ELR (cell line): ENCODE measurements at regions not wholly inside any gene's neighbourhood (a gene's known extent, or its start where the extent isn't known, plus 50 kb on each side); places are given as distances from the start of the nearest gene placed in this dataset.

ENCODE experiments used
- DNase-seq: peaks from one replicate; pipeline ENCODE4 v3.0.0-alpha.2; 2015; ENCODE audit warnings: low read depth

- no peak for DNase-seq
Measured at GRCh38 chr9:88077071-88077617, 61.1 kb downstream of the SPATA31C2 start.

DNA sequence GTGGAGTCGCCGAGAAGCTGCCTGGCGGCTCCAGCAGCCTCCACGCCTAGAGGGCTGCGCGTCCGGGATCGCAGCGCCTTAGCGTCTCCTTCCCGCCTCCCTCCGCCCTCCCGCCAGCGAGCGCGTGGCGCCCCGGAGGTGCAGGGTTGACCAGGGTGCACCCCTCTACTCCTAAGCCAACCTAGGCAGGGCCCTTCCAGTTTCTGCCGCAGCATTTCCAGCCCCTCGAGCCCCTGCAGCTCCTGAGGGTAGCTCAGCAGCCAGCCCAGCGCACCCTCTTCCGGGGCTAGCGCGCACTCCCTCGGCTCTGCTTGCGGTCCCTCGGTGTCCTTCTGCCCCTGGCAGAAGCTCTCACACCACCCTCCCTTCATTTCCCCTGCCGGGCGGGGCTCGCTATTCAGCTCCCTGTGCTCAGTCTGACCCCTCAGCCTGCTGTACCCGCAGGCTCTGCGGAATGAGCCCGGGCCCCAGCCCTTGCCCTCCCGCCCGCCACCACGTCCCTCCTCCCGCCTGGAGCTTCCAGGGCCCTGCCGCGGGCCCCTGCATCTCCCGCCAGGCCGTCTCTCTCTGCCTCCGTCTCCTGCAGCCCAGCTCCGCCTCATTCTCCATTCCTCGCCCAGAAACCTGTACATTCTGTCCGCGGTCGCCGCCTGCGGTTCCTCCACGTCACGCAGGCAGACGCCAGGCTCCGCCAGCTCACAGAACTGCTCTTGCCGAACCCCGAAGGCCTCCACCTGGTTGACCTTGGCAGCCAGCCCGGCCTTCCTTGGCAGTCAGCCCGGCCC lies 61.8 kb downstream of the SPATA31C2 start:
- peak; percentile 76 for DNase-seq

- no peak for DNase-seq
Measured at GRCh38 chr9:88075966-88076285, 62.3 kb downstream of the SPATA31C2 start.

DNA sequence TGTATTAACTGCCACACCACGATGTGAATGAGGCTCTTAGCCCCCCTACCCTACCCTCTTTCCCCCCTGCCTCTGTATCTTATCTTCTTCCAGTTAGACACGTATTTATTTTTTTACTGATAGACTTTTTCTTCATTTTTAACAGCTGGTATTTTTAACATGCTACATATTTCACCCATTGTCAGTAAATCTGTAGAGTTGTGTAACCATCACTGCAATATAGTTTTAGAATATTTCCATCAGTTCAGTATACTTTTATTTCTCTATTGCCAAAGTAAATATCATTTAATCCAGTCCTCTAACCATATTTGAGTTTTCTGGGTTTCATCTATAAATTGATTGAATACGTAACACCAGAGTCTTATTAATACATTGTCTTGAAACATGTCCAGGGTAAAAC lies 62.8 kb downstream of the SPATA31C2 start:
- DNase-seq, result no peak

DNA sequence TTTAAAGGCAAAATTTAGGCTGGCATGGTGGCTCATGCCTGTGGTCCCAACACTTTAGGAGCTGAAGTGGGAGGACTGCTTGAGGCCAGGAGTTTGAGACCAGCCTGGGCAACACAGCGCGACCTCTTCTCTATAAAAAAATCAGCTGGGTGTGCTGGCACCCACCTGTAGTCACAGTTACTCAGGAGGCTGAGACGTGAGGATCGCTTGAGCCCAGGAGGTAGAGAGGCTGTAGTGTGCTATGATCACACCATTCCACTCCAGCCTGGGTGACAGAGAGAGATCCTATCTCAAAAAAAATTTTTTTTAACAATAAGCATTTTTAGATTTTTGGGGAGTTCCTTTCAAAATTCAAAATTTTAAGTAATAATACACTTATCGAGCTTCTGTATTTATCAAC lies 63.3 kb downstream of the SPATA31C2 start:
- no peak for DNase-seq

GRCh38 chr9:88072831-88073375 lies 65.4 kb downstream of the SPATA31C2 start:
- peak; percentile 48 for DNase-seq

DNA sequence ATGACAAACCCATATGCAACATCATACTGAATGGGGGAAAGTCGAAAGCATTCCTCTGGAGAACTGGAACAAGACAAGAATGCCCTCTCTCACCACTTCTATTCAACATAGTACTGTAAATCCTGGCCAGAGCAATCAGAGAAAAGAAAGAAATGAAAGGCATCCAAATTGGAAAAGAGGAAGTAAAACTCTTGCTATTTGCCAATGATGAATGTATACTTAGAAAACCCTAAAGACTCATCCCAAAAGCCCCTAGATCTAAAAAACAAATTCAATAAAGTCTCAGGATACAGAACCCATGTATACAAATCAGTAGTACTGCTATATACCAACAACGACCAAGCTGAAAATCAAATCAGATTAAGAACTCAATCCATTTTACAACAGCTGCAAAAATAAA lies 66.9 kb downstream of the SPATA31C2 start:
- DNase-seq, result no peak

- no peak for DNase-seq
Measured at GRCh38 chr9:88065619-88066018, 72.7 kb downstream of the SPATA31C2 start.

GRCh38 chr9:88064554-88064953 lies 73.7 kb downstream of the SPATA31C2 start:
- no peak for DNase-seq

GRCh38 chr9:88060746-88061145 lies 77.5 kb downstream of the SPATA31C2 start:
- DNase-seq, result peak; percentile 21

DNA sequence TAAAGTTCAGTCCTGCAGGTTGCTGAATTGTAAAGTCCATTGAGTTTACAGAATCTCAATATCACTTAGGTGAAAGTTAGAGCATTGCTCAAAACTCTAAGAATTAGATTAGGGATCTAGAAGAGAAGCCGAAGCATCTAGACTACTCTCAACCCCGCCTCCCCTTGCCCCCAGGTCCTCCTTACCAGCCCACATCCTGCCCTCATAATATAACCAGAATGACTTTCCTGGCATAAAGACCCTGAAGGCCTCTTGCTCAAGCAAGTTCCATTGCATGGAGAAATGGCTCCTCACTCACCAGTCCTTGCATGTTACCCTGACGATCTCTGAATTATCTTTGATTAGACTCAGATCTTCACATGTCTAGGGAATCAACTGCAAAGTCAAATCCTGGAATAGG lies 78.8 kb downstream of the SPATA31C2 start:
- DNase-seq, result no peak

DNA sequence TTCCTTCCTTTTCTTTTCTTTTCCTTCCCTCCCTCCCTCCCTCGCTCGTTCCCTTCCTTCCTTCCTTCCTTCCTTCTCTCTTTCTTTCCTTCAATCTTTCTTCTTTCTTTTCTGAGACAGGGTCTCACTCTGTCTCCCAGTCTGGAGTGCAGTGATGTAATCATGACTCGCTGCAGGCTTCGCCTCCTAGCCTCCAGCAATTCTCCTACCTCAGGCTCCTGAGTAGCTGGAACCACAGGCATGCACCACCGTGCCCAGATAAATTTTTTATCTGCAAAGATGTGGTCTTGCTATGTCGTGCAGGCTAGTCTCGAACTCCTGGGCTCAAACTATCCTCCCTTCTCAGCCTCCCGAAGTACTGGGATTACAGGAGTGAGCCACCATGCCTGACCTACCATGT lies 81.4 kb downstream of the SPATA31C2 start:
- peak; percentile 75 for DNase-seq

- no peak for DNase-seq
Measured at GRCh38 chr9:88053856-88054501, 79.6 kb upstream of the CDK20 start.

- no peak for DNase-seq
Measured at GRCh38 chr9:88052321-88052965, 78.1 kb upstream of the CDK20 start.

GRCh38 chr9:88051138-88051537 lies 76.8 kb upstream of the CDK20 start:
- no peak for DNase-seq

- DNase-seq, result no peak
Measured at GRCh38 chr9:88049677-88050307, 75.5 kb upstream of the CDK20 start.

DNA sequence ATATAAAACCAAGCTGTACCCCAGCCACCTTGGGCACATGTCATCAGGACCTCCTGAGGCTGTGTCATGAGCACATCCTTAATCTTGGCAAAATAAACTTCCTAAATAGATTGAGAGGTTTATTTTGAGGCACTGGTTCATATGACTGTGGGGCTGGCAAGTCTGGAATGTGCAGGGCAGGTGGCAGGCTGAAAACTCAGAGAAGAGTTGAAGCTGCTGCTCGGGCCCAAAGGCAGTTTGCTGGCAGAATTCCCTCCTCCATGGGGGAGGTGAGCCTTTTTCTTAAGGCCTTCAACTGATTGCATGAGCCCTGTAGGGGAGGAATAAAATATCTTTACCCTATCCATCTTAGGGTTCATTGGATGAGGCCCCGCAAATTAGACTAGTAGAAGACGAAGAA lies 72.2 kb upstream of the CDK20 start:
- DNase-seq, result no peak

DNA sequence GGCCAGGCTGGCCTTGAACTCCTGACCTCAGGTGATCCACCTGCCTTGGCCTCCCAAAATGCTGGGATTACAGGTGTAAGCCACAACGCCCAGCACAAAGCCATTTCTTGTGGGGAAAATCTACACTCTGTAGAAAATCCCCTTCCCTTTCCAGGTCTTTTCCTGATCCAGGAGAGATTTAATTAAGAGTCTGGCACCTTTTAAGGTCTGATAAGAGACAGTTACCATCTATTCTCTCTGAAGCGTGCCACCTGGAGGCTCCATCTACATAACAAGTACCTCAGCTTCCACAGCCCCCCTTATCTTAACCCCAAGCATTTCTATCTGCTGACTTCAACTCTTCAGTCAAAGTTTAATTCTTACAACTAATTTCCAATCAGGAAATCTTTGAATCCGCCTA lies 71.4 kb upstream of the CDK20 start:
- no peak for DNase-seq

GRCh38 chr9:88044200-88044599 lies 69.9 kb upstream of the CDK20 start:
- DNase-seq, result no peak

- no peak for DNase-seq
Measured at GRCh38 chr9:88043647-88044046, 69.3 kb upstream of the CDK20 start.

- DNase-seq, result peak; percentile 37
Measured at GRCh38 chr9:88041447-88041846, 67.1 kb upstream of the CDK20 start.

DNA sequence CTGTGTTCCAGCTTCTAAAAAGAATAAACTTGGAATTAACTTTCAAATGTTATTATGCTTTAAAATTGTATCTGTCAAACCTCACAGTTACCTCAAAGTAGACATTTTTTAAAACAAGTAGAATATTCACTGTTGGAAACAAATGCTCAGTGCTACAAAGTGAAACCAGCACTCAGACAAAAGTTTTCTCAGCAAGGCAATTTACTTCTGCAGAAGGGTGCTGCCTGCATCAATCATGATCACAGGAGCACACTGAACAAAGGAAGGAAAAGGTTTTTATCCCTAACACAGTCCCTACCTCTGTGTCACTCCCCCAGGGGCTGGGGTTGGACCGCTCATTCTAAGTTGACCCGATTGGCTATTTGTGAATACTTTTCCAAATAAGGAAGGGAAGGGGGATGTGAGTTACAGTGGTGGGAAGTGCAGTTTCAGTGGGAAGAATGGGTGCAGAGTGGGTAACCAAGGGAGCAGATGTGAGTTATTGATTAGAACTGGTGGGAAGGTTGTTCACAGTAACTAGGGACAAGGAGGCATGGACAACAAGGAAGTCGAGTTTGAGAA lies 63.0 kb upstream of the CDK20 start:
- DNase-seq, result no peak
